Activated naive CD4-positive, alpha-beta T cell treated with anti-CD3 and anti-CD28 coated beads for 36 hours (primary cell): ENCODE measurements at regions not wholly inside any gene's neighbourhood (a gene's known extent, or its start where the extent isn't known, plus 50 kb on each side); places are given as distances from the start of the nearest gene placed in this dataset.
"Not testable (repeated sequence)": the region's sequence is repeated elsewhere in the genome, so short reads cannot be mapped to it uniquely, and the experiment has no call there.

Experiments
- CTCF ChIA-PET: fragments of 350-600 bp; sonication (Branson Sonifier 250); formaldehyde crosslinking; loops from one replicate; lab custom pipeline; 2021; ENCODE audit warnings: antibody characterized with exemption; lab: Charles Lee
- DNase-seq: peaks from one replicate; pipeline ENCODE4 v3.0.0-alpha.2; 2020
- H3K27ac Mint-ChIP-seq: one replicate; pipeline ENCODE4 v1.8.0; 2021; ENCODE audit warnings: mild to moderate bottlenecking, mixed read lengths
- H3K27me3 Mint-ChIP-seq: one replicate; pipeline ENCODE4 v1.8.0; 2021; ENCODE audit warnings: low read depth, mixed read lengths
- H3K36me3 Mint-ChIP-seq: one replicate; pipeline ENCODE4 v1.8.0; 2021; ENCODE audit warnings: low read depth, mixed read lengths
- H3K4me1 Mint-ChIP-seq: one replicate; pipeline ENCODE4 v1.8.0; 2021; ENCODE audit warnings: low read depth, mixed read lengths
- H3K4me3 Mint-ChIP-seq: one replicate; pipeline ENCODE4 v1.8.0; 2021; ENCODE audit warnings: mild to moderate bottlenecking, moderate library complexity, mixed read lengths
- H3K9me3 Mint-ChIP-seq: one replicate; pipeline ENCODE4 v1.8.0; 2021; ENCODE audit warnings: mixed read lengths
- intact Hi-C: fragments of 100-400 bp; cut with micrococcal nuclease; formaldehyde crosslinking; loops from one replicate; pipeline ENCODE4 v1.15.1; 2023

GRCh38 chr6:69456086-69456485 lies 340.7 kb downstream of the LMBRD1 start:
- Mint-ChIP-seq H3K4me3 (no peak overlapping the region), H3K27me3 (no peaks in the 10 kb centered on the region), H3K27ac (no peak overlapping the region), H3K36me3 (no peaks in the 10 kb centered on the region), H3K4me1 (no peaks in the 10 kb centered on the region), H3K9me3 (peaks cover 4% of the 10 kb centered on the region)
- no peak for DNase-seq
- CTCF ChIA-PET, result no interaction called here
- intact Hi-C loops, result no loop called here

DNA sequence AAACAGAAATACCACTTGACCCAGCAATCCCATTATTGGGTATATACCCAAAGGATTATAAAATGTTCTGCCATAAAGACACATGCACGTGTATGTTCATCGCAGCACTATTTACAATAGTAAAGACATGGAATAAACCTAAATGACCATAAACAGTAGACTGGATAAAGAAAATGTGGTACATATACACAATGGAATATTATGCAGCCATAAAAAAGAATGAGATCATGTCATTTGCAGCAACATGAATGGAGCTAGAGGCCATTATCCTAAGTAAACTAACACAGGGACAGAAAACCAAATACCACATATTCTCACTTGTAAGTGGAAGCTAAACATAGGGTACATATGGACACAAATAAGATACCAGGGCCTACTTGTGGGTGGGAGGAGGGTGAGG lies 342.2 kb downstream of the LMBRD1 start:
- H3K27ac Mint-ChIP-seq, H3K27me3 Mint-ChIP-seq, H3K36me3 Mint-ChIP-seq, H3K4me1 Mint-ChIP-seq, H3K9me3 Mint-ChIP-seq, intact Hi-C loops, CTCF ChIA-PET, DNase-seq, H3K4me3 Mint-ChIP-seq: not testable (repeated sequence)

DNA sequence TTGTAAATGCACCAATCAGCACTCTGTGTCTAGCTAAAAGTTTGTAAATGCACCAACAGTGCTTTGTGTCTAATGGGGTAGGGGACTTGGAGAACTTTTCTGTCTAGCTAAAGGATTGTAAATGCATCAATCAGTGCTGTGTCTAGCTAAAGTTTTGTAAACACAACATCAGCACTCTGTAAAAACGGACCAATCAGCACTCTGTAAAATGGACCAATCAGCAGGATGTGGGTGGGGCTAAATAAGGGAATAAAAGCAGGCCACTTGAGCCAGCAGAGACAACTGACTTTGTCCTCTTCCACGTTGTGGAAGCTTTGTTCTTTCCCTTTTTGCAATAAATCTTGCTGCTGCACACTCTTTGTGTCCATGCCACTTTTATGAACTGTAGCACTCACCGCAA lies 346.3 kb downstream of the LMBRD1 start:
- DNase-seq, H3K27ac Mint-ChIP-seq, H3K4me3 Mint-ChIP-seq, H3K27me3 Mint-ChIP-seq, CTCF ChIA-PET, H3K9me3 Mint-ChIP-seq, H3K36me3 Mint-ChIP-seq, H3K4me1 Mint-ChIP-seq, intact Hi-C loops: not testable (repeated sequence)

- intact Hi-C loops, result no loop called here
- DNase-seq, result no peak
- no peak overlapping the region for H3K27ac Mint-ChIP-seq
- H3K27me3 Mint-ChIP-seq, result peaks cover 2% of the 10 kb centered on the region
- H3K36me3 Mint-ChIP-seq, result no peaks in the 10 kb centered on the region
- peaks cover 6% of the 10 kb centered on the region for H3K9me3 Mint-ChIP-seq
- CTCF ChIA-PET, result no interaction called here
- H3K4me1 Mint-ChIP-seq, result no peaks in the 10 kb centered on the region
- H3K4me3 Mint-ChIP-seq, result no peak overlapping the region
Measured at GRCh38 chr6:69449887-69450286, 346.9 kb downstream of the LMBRD1 start.
